HL-60 (cell line): ENCODE measurements at regions not wholly inside any gene's neighbourhood (a gene's known extent, or its start where the extent isn't known, plus 50 kb on each side); places are given as distances from the start of the nearest gene placed in this dataset.

Source experiments
- DNase-seq, 2 experiments: peaks; one replicate each; pipeline ENCODE4 v3.0.0-alpha.2; 2010 to 2020; ENCODE audit warnings: low read depth in 1 of 2, low spot score in 1 of 2
- H3K27ac ChIP-seq: fragments of 250-450 bp; sonication (Bioruptor Pico); replicated peaks from 2 replicates; pipeline ENCODE4 v1.5.1; 2020; ENCODE audit warnings: mild to moderate bottlenecking, moderate library complexity
- H3K27me3 ChIP-seq: fragments of 250-450 bp; sonication (Bioruptor Pico); 2 replicates; pipeline ENCODE4 v1.5.1; 2021; ENCODE audit warnings: mild to moderate bottlenecking, moderate library complexity; ENCODE audit not compliant: insufficient read depth, poor library complexity, severe bottlenecking
- H3K4me3 ChIP-seq: replicated peaks from 2 replicates; pipeline ENCODE4 v1.5.1; 2011; ENCODE audit warnings: mild to moderate bottlenecking, control low read depth, low read length; ENCODE audit not compliant: insufficient read depth
- GABPA ChIP-seq: IDR thresholded peaks from 2 replicates; pipeline ENCODE4 v1.6.1; 2012; ENCODE audit warnings: low read depth
- POLR2AphosphoS5 ChIP-seq: IDR thresholded peaks from 2 replicates; pipeline ENCODE4 v1.6.1; 2012; ENCODE audit warnings: low read depth
- REST ChIP-seq: IDR thresholded peaks from 2 replicates; pipeline ENCODE4 v1.6.1; 2012; ENCODE audit warnings: low read depth; ENCODE audit not compliant: insufficient replicate concordance
- SPI1 ChIP-seq: IDR thresholded peaks from 2 replicates; pipeline ENCODE4 v1.6.1; 2012; ENCODE audit warnings: low read depth, mild to moderate bottlenecking, borderline replicate concordance
- TF ChIP-seq, protein P1 (sequence below): IDR thresholded peaks from one replicate; pipeline ENCODE4 v1.5.1; 2011; ENCODE audit warnings: low read length, control low read depth, inconsistent platforms; ENCODE audit not compliant: insufficient read depth

DNA sequence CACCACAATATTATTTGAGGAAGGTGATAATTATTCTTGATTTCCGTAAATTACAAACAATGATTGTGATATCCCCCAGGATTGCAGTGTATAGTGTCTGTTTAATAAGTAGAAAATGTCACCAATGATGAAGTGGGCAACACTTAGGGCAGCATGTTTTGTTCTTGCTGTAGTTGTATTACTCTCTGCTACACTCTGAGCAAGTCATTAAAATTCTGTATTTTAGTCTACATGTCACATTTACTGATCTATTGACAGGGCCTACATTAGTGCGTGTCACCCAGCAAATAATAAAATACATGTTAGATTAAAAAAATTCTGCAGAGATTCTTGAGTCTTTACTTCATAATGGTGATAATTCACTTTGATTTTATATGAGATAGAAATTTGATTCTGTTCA, 247.6 kb downstream of the TMX3 start:
- Histone ChIP-seq H3K27me3 (no peaks in the 10 kb centered on the region), H3K4me3 (no peak overlapping the region), H3K27ac (no peak overlapping the region)
- DNase-seq = no peak
- TF ChIP-seq GABPA = no peak
- no peak for TF ChIP-seq REST
- TF ChIP-seq, protein P1, sequence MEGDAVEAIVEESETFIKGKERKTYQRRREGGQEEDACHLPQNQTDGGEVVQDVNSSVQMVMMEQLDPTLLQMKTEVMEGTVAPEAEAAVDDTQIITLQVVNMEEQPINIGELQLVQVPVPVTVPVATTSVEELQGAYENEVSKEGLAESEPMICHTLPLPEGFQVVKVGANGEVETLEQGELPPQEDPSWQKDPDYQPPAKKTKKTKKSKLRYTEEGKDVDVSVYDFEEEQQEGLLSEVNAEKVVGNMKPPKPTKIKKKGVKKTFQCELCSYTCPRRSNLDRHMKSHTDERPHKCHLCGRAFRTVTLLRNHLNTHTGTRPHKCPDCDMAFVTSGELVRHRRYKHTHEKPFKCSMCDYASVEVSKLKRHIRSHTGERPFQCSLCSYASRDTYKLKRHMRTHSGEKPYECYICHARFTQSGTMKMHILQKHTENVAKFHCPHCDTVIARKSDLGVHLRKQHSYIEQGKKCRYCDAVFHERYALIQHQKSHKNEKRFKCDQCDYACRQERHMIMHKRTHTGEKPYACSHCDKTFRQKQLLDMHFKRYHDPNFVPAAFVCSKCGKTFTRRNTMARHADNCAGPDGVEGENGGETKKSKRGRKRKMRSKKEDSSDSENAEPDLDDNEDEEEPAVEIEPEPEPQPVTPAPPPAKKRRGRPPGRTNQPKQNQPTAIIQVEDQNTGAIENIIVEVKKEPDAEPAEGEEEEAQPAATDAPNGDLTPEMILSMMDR = no peak
- no peak for TF ChIP-seq POLR2AphosphoS5

DNA sequence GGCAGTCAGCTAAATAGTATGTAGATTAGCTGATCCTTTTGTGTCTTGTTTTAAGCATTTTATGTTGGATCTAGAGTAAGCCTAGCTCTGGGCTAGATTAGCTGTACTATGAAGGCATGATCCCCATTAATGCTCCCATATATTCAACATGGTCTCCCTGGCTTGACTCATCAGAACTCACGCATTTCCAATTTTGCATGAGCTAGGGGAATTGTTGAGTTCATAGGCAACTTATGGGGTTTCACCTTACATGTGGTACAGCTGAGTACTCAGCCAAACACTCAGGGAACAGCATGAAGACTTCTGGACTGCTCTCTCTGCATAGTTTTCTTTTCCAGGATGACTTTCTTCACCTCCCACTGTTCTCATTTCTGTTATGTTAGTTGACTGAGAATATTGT, 248.2 kb downstream of the TMX3 start:
- TF ChIP-seq POLR2AphosphoS5 (no peak), REST (no peak), SPI1 (no peak), GABPA (no peak)
- TF ChIP-seq, protein P1 = no peak

GRCh38 chr18:68462766-68463165, 252.1 kb downstream of the TMX3 start:
- no peak for TF ChIP-seq POLR2AphosphoS5
- TF ChIP-seq SPI1 = no peak
- TF ChIP-seq GABPA = no peak
- TF ChIP-seq, protein P1 = no peak
- no peak for TF ChIP-seq REST
- H3K27me3 ChIP-seq = no peaks in the 10 kb centered on the region
- H3K4me3 ChIP-seq = no peak overlapping the region
- no peak overlapping the region for H3K27ac ChIP-seq
- DNase-seq = no peak

More for the DNA sequence above, 248.2 kb downstream of the TMX3 start:
- Histone ChIP-seq H3K4me3 (no peak overlapping the region), H3K27ac (no peak overlapping the region), H3K27me3 (no peaks in the 10 kb centered on the region)
- DNase-seq = no peak
